ENCODE measurements at regions not wholly inside any gene's neighbourhood (a gene's known extent, or its start where the extent isn't known, plus 50 kb on each side); places are given as distances from the start of the nearest gene placed in this dataset. TPM values are rescaled to one million over a fixed set of nuclear protein-coding genes. Genes with fewer than 3 reads are reported as not detected.

Small RNA genes lying in the stretch of these regions (small RNA-seq; reads per million reads assigned to genes)
- gene AC107297.1, result not detected
- not detected for gene RF00066
